GM12878 (cell line): ENCODE measurements at regions not wholly inside any gene's neighbourhood (a gene's known extent, or its start where the extent isn't known, plus 50 kb on each side); places are given as distances from the start of the nearest gene placed in this dataset.

Source experiments
- ATAC-seq: fragments of 200-7000 bp; cut with Tn5 transposase; 3 replicates; pipeline ENCODE4 v1.9.1; 2020; ENCODE audit warnings: mild to moderate bottlenecking, moderate library complexity
- BruUV-seq: library from RNA; stranded (reverse); fragments of 400-500 nt; replicated peaks from 2 replicates; lab custom pipeline; 2021; lab: Mats Ljungman, UMichigan
- CTCF ChIA-PET: fragments of 300-600 bp; sonication (Branson Sonifier 250); formaldehyde crosslinking; extraction: SDS; loops from one replicate; lab custom pipeline; 2021; ENCODE audit warnings: inconsistent platforms; lab: Yijun Ruan, JAX
- POLR2A ChIA-PET: fragments of 350-600 bp; formaldehyde crosslinking; extraction: SDS; loops from one replicate; lab custom pipeline; 2021; ENCODE audit warnings: inconsistent platforms; lab: Charles Lee
- RAD21 ChIA-PET: fragments of 300-600 bp; sonication (Branson Sonifier 250); formaldehyde crosslinking; loops from one replicate; lab custom pipeline; 2023; ENCODE audit warnings: antibody characterized with exemption; ENCODE audit not compliant: unreplicated experiment; lab: Charles Lee
- SMC1A ChIA-PET: fragments of 300-600 bp; sonication (Branson Sonifier 250); formaldehyde crosslinking; loops from one replicate; lab custom pipeline; 2023; ENCODE audit not compliant: unreplicated experiment, uncharacterized antibody; lab: Charles Lee
- DNase-seq: peaks from one replicate; pipeline ENCODE4 v3.0.0-alpha.2; 2011; ENCODE audit warnings: low read depth, low spot score
- FAIRE-seq: peaks from 3 replicates; lab custom pipeline; 2011; peaks lifted over from hg19 to GRCh38; lab: Jason Lieb, UNC
- H2AFZ ChIP-seq: 2 replicates; pipeline ENCODE4 v1.6.0; 2011; ENCODE audit warnings: low read depth, low read length, control low read depth; ENCODE audit not compliant: control insufficient read depth
- H3K27ac ChIP-seq: 2 replicates; pipeline ENCODE4 v1.5.1; 2011; ENCODE audit warnings: control low read depth; ENCODE audit not compliant: control insufficient read depth, insufficient read depth
- H3K27me3 ChIP-seq, 2 experiments: replicated peaks in 1 of 2; 2 replicates each; pipeline versions ENCODE4 v1.6.0 to v1.6.1; 2011; ENCODE audit warnings: low read length in 1 of 2; ENCODE audit not compliant: control insufficient read depth in 2 of 2, insufficient read depth in 2 of 2
- H3K36me3 ChIP-seq, 2 experiments: 2 replicates each; pipeline ENCODE4 v1.5.1; 2011; ENCODE audit warnings: low read length in 1 of 2; ENCODE audit not compliant: control insufficient read depth in 2 of 2, insufficient read depth in 2 of 2
- H3K4me1 ChIP-seq: 2 replicates; pipeline ENCODE4 v1.6.1; 2011; ENCODE audit warnings: mild to moderate bottlenecking, low read length, moderate library complexity, mixed read lengths; ENCODE audit not compliant: control insufficient read depth, insufficient read depth
- H3K4me2 ChIP-seq: 2 replicates; pipeline ENCODE4 v1.6.0; 2011; ENCODE audit warnings: control low read depth; ENCODE audit not compliant: control insufficient read depth, insufficient read depth
- H3K4me3 ChIP-seq: fragments of 200-600 bp; sonication (generic); 2 replicates; pipeline ENCODE4 v1.5.1; 2016
- H3K79me2 ChIP-seq: 2 replicates; pipeline ENCODE4 v1.6.0; 2011; ENCODE audit warnings: low read length; ENCODE audit not compliant: control insufficient read depth, insufficient read depth
- H3K9ac ChIP-seq: 2 replicates; pipeline ENCODE4 v1.8.0; 2011; ENCODE audit warnings: low read length, control low read depth, mixed read lengths; ENCODE audit not compliant: control insufficient read depth, insufficient read depth
- H3K9me3 ChIP-seq: replicated peaks from 3 replicates; pipeline ENCODE4 v1.5.1; 2011; ENCODE audit warnings: mild to moderate bottlenecking, low read length; ENCODE audit not compliant: control insufficient read depth, insufficient read depth
- H4K20me1 ChIP-seq: 2 replicates; pipeline ENCODE4 v1.6.0; 2011; ENCODE audit not compliant: control insufficient read depth, insufficient read depth
- CEBPZ ChIP-seq: fragments of 150-350 bp; IDR thresholded peaks from 2 replicates; pipeline ENCODE4 v1.6.1; 2016; ENCODE audit warnings: low read depth, low read length
- DPF2 ChIP-seq: fragments of 450-650 bp; IDR thresholded peaks from 2 replicates; pipeline ENCODE4 v1.6.1; 2017; ENCODE audit warnings: mild to moderate bottlenecking
- EED ChIP-seq: sonication (generic); IDR thresholded peaks from 2 replicates; pipeline ENCODE4 v1.6.1; 2016; ENCODE audit warnings: antibody characterized with exemption, low read depth
- FOS ChIP-seq: IDR thresholded peaks from 3 replicates; pipeline ENCODE4 v1.6.1; 2011; ENCODE audit warnings: borderline replicate concordance; ENCODE audit not compliant: insufficient read length; ENCODE audit errors: extremely low read depth
- IRF5 ChIP-seq: fragments of 450-650 bp; IDR thresholded peaks from 2 replicates; pipeline ENCODE4 v1.6.1; 2017; ENCODE audit warnings: borderline replicate concordance
- KAT2A ChIP-seq: conservative IDR thresholded peaks from 2 replicates; pipeline ENCODE4 v1.6.1; 2011; ENCODE audit warnings: low read depth, low read length; ENCODE audit not compliant: control insufficient read depth
- MAX ChIP-seq: IDR thresholded peaks from 2 replicates; pipeline ENCODE4 v1.6.1; 2012; ENCODE audit warnings: low read depth, low read length, improper control_type of control experiment
- PAX5 ChIP-seq: IDR thresholded peaks from 2 replicates; pipeline ENCODE4 v1.6.1; 2011; ENCODE audit warnings: low read depth, low read length, borderline replicate concordance
- PBX3 ChIP-seq: IDR thresholded peaks from 2 replicates; pipeline ENCODE4 v1.6.1; 2011; ENCODE audit warnings: mild to moderate bottlenecking, low read depth, low read length, moderate library complexity; ENCODE audit not compliant: insufficient replicate concordance
- TCF12 ChIP-seq: IDR thresholded peaks from 2 replicates; pipeline ENCODE4 v1.6.1; 2011; ENCODE audit warnings: low read depth, mild to moderate bottlenecking, low read length
- USF2 ChIP-seq: IDR thresholded peaks from 2 replicates; pipeline ENCODE4 v1.6.1; 2011; ENCODE audit warnings: low read depth, low read length, improper control_type of control experiment, borderline replicate concordance
- ZBED1 ChIP-seq: IDR thresholded peaks from 2 replicates; pipeline ENCODE4 v1.6.1; 2016; ENCODE audit warnings: borderline replicate concordance
- ZSCAN29 ChIP-seq: fragments of 450-650 bp; IDR thresholded peaks from 2 replicates; pipeline ENCODE4 v1.6.1; 2017; ENCODE audit warnings: mild to moderate bottlenecking, moderate library complexity
- WGBS: methylation state at CpG from one replicate; pipeline ENCODE4 v1.1.6; 2016; ENCODE audit warnings: low lambda C conversion rate; ENCODE audit not compliant: insufficient replicate concordance, insufficient coverage; ENCODE audit errors: missing lambda C conversion rate; 5-methylcytosine and 5-hydroxymethylcytosine counted together
- in situ Hi-C: fragments of 300-500 bp; cut with MboI; formaldehyde crosslinking; loops from 9 replicates; pipeline ENCODE4 v1.14.3; 2018; ENCODE audit warnings: mixed read lengths
- intact Hi-C: fragments of 100-400 bp; cut with micrococcal nuclease; formaldehyde crosslinking; loops from one replicate; pipeline ENCODE4 v1.14.2; 2022; ENCODE audit not compliant: unreplicated experiment

- TF ChIP-seq EED = no peak
- no peak for TF ChIP-seq PAX5
- no peak for TF ChIP-seq CEBPZ
- no peak for TF ChIP-seq MAX
- no peak for TF ChIP-seq IRF5
- no peak for TF ChIP-seq DPF2
- TF ChIP-seq KAT2A = no peak
- no peak for TF ChIP-seq ZSCAN29
- TF ChIP-seq TCF12 = no peak
- no peak for TF ChIP-seq FOS
- TF ChIP-seq PBX3 = no peak
- TF ChIP-seq ZBED1 = no peak
- no peak for TF ChIP-seq USF2
- TF ChIP-seq, all 136 proteins: peak for 0
- ATAC-seq = no peak
- no peaks in the 10 kb centered on the region for H3K27me3 ChIP-seq
- no peaks in the 10 kb centered on the region for H3K79me2 ChIP-seq
- no peak overlapping the region for H3K27ac ChIP-seq
- no peak overlapping the region for H2AFZ ChIP-seq
- BruUV-seq = no TSS peak
- ChIA-PET POLR2A (no interaction called here), CTCF (no interaction called here), SMC1A (no interaction called here), RAD21 (no interaction called here)
- H3K36me3 ChIP-seq = no peaks in the 10 kb centered on the region
- H3K4me1 ChIP-seq = no peaks in the 10 kb centered on the region
- no peak for DNase-seq
- no peak overlapping the region for H3K4me2 ChIP-seq
- H3K9me3 ChIP-seq = no peaks in the 10 kb centered on the region; the same call in 2 of the 3 replicates
- intact Hi-C loops (no loop called here), in situ Hi-C loops (no loop called here)
- no peak overlapping the region for H3K4me3 ChIP-seq
- 20% methylated on average over 11 of the region's 11 CpGs for WGBS
- H4K20me1 ChIP-seq = no peaks in the 10 kb centered on the region
- FAIRE-seq = no peak
- no peak overlapping the region for H3K9ac ChIP-seq
Observed at GRCh38 chr22:49300241-49300640, 527.4 kb downstream of the BRD1 start.
